Transverse colon (tissue), 3 donors: ENCODE measurements at regions not wholly inside any gene's neighbourhood (a gene's known extent, or its start where the extent isn't known, plus 50 kb on each side); places are given as distances from the start of the nearest gene placed in this dataset.

Experiments
- CTCF ChIP-seq, 5 experiments: fragments of 200-600 bp in 3 of 5; fragments of 450-650 bp in 2 of 5; sonication (generic) in 3 of 5; IDR thresholded peaks; 1 replicate in 2 of 5; 2 replicates in 3 of 5; pipeline ENCODE4 v1.5.1; 2016 to 2017; ENCODE audit warnings: antibody characterized with exemption in 5 of 5, inconsistent platforms in 3 of 5, mild to moderate bottlenecking in 2 of 5, moderate library complexity in 1 of 5
- POLR2A ChIP-seq: fragments of 450-650 bp; IDR thresholded peaks from one replicate; pipeline ENCODE4 v1.6.1; 2016; ENCODE audit warnings: antibody characterized with exemption, mild to moderate bottlenecking, moderate library complexity

- no peak for TF ChIP-seq CTCF (IDR thresholded peaks at IDR 0.05)
- no peak for TF ChIP-seq POLR2A
Measured at GRCh38 chr7:83824214-83824613, 175.3 kb upstream of the SEMA3E start.
